DND-41 (cell line): ENCODE measurements at regions not wholly inside any gene's neighbourhood (a gene's known extent, or its start where the extent isn't known, plus 50 kb on each side); places are given as distances from the start of the nearest gene placed in this dataset.

Source experiments
- CTCF ChIP-seq: IDR thresholded peaks from 2 replicates; pipeline ENCODE4 v1.5.1; 2012; ENCODE audit warnings: borderline replicate concordance, low read length, moderate library complexity, mild to moderate bottlenecking; ENCODE audit not compliant: poor library complexity, severe bottlenecking; ENCODE audit errors: extremely low read depth
- EZH2 ChIP-seq: IDR thresholded peaks from 3 replicates; pipeline ENCODE4 v1.6.1; 2012; ENCODE audit warnings: borderline replicate concordance, low read depth, mild to moderate bottlenecking, moderate library complexity, low read length, inconsistent platforms; ENCODE audit not compliant: severe bottlenecking

- no peak for TF ChIP-seq EZH2
- no peak for TF ChIP-seq CTCF
Observed at GRCh38 chr12:46635818-46636217, 190.0 kb downstream of the SLC38A4 start.
